Heart left ventricle (tissue), 13 donors: ENCODE measurements at regions not wholly inside any gene's neighbourhood (a gene's known extent, or its start where the extent isn't known, plus 50 kb on each side); places are given as distances from the start of the nearest gene placed in this dataset.

Source experiments
- CTCF ChIP-seq, 12 donors: fragments of 200-600 bp; sonication (generic) in 4 of 12; IDR thresholded peaks; one replicate each; pipeline versions ENCODE4 v1.5.0 to v1.8.0; 2018 to 2022; ENCODE audit warnings: antibody characterized with exemption in 12 of 12, mild to moderate bottlenecking in 5 of 12
- POLR2A ChIP-seq, 2 donors: fragments of 450-650 bp; IDR thresholded peaks; one replicate each; pipeline ENCODE4 v1.6.1; 2017; ENCODE audit warnings: antibody characterized with exemption in 2 of 2, mild to moderate bottlenecking in 2 of 2, moderate library complexity in 2 of 2
- donor health status: ischemic (EF 13 %, LVEDD 7.1; RV severe dilation, severe dysfunction).
- donor health status: DM: no; HTN: yes; CAD: no.
- donor health status: DM: no; HTN: no; CAD: no.
- donor health status: ischemic (EF 25% LVEDD 6.9; RV normal size, moderate dysfunction).
- donor health status: ischemic (EF 25% LVEDD 5.7; RV mildly dilated, moderate dysfunction).
- donor health status: ischemic (EF 35%, LVEDD 5.7; RV mildly dilated, moderate dysfunction).
- donor health status: nonischemic (EF 11% LVEDD 7.7; RV severe dilation, severe dysfunction).
- donor health status: DM: yes; HTN: yes; CAD: no.
- donor health status: PGD.
- donor health status: ischemic (EF 29% LVEDD 5.4; RV normal size, mild dysfunction).
- donor health status: nonischemic (EF 23%, LVEDD 6.1; RV moderate dilation, normal function).

GRCh38 chr3:135368781-135369180 lies 573.7 kb downstream of the EPHB1 start:
- TF ChIP-seq CTCF (IDR thresholded peaks at IDR 0.05) (no peak), POLR2A (IDR thresholded peaks at IDR 0.05) (no peak)
